ENCODE measurements at regions not wholly inside any gene's neighbourhood (a gene's known extent, or its start where the extent isn't known, plus 50 kb on each side); places are given as distances from the start of the nearest gene placed in this dataset.
A peak's percentile ranks its signal among the peaks of the same experiment; 100 is the strongest.

DNA sequence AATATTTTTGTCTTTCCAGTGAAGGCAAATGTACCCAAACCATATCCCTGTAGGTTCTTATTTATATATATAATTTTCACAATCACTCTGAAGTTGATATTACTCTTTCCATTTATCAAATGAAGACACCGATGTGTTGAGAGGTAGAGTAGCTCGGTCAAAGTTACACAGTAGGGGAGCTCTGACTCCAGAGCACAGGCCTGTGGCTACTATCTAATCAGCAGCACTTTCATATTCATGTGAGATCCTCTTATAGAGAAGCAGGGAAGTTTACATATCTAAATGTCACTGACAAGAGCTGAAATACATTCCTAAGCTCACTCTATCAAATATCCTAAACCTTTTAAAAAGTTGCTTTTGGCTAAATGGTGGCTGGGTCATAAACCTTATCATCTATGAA lies 241.1 kb upstream of the B3GALT2 start:
- Mint-ChIP-seq H3K27ac (no peak overlapping the region), H3K36me3 (ENCODE audit: low read depth) (no peaks in the 10 kb centered on the region), H3K4me3 (no peak overlapping the region), H3K9me3 (peaks cover 8% of the 10 kb centered on the region), H3K27me3 (ENCODE audit: insufficient read depth) (no peaks in the 10 kb centered on the region), H3K4me1 (ENCODE audit: low read depth) (peaks cover 5% of the 10 kb centered on the region; the same call in 1 of the 2 replicates)
- TF ChIP-seq, protein P1, sequence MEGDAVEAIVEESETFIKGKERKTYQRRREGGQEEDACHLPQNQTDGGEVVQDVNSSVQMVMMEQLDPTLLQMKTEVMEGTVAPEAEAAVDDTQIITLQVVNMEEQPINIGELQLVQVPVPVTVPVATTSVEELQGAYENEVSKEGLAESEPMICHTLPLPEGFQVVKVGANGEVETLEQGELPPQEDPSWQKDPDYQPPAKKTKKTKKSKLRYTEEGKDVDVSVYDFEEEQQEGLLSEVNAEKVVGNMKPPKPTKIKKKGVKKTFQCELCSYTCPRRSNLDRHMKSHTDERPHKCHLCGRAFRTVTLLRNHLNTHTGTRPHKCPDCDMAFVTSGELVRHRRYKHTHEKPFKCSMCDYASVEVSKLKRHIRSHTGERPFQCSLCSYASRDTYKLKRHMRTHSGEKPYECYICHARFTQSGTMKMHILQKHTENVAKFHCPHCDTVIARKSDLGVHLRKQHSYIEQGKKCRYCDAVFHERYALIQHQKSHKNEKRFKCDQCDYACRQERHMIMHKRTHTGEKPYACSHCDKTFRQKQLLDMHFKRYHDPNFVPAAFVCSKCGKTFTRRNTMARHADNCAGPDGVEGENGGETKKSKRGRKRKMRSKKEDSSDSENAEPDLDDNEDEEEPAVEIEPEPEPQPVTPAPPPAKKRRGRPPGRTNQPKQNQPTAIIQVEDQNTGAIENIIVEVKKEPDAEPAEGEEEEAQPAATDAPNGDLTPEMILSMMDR (IDR thresholded peaks at IDR 0.05): no peak
- DNase-seq: no peak

DNA sequence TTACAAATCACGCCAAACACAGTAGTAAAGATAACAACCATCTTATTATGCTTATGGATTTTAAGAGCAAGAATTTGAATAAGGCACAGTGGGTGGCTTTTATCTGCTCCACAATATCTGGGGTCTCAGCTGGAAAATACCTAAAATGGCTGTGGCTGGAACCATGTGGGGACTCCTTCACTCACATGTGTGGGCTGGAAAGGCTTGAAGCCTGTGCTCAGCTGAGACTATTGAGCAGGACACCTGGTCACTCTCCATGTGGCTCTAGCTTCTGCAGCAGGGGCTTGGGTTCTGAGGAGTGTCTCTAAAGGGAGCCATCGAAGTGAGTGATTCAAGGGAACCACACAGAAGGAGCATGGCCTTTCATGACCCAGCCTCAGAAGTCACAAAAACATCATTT lies 239.6 kb upstream of the B3GALT2 start:
- no peak overlapping the region for H3K27ac Mint-ChIP-seq

DNA sequence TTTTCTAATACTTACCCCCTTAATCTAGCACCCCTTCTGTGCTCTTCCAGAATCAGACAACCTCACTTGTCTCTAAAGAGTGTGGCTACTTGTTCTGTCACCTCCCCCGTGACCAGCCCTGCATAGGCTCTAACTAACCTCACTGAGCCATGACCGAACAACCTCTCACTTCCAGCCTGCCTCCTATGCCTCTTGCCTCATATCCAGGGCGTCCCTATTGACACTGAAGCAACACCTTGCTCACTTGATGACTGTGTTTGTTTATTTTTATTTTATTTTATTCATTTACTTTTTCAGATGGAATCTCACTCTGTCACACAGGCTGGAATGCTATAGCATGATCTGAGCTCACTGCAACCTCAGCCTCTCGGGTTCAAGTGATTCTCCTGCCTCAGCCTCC lies 235.1 kb upstream of the B3GALT2 start:
- no peak overlapping the region for H3K4me3 Mint-ChIP-seq
- no peaks in the 10 kb centered on the region for H3K36me3 Mint-ChIP-seq (ENCODE audit: low read depth)
- H3K27ac Mint-ChIP-seq: no peak overlapping the region
- peaks cover 17% of the 10 kb centered on the region for H3K4me1 Mint-ChIP-seq (ENCODE audit: low read depth)
- TF ChIP-seq, protein P1 (IDR thresholded peaks at IDR 0.05): no peak
- no peaks in the 10 kb centered on the region for H3K9me3 Mint-ChIP-seq
- H3K27me3 Mint-ChIP-seq (ENCODE audit: insufficient read depth): no peaks in the 10 kb centered on the region
- DNase-seq: no peak

More for the DNA sequence above, 239.6 kb upstream of the B3GALT2 start:
- TF ChIP-seq, protein P1 (IDR thresholded peaks at IDR 0.05): no peak
- Mint-ChIP-seq H3K36me3 (ENCODE audit: low read depth) (no peaks in the 10 kb centered on the region), H3K4me1 (ENCODE audit: low read depth) (no peaks in the 10 kb centered on the region; the same call in 1 of the 2 replicates), H3K27me3 (ENCODE audit: insufficient read depth) (no peaks in the 10 kb centered on the region), H3K4me3 (no peak overlapping the region), H3K9me3 (no peaks in the 10 kb centered on the region)
- DNase-seq: no peak

DNA sequence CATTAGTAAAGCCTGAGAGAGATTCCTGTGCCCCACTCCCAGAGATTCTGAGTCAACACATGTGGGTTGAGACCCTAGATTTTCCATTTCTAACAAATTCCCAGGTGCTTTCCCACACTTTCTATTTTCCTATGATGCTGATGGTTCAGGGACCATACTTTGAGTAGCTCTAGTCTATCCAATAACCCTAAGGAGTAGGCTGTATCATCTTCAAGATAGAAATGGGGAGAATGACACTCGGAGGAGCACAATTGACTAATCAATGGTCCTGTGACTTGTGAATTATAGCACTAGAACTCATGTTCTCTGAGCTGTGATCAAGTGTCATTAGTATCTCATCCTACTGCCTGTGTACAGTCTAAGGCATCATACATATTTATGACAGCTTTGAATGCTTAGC lies 232.9 kb upstream of the B3GALT2 start:
- H3K9me3 Mint-ChIP-seq: no peaks in the 10 kb centered on the region
- no peak overlapping the region for H3K4me3 Mint-ChIP-seq
- TF ChIP-seq, protein P1 (IDR thresholded peaks at IDR 0.05): no peak

DNA sequence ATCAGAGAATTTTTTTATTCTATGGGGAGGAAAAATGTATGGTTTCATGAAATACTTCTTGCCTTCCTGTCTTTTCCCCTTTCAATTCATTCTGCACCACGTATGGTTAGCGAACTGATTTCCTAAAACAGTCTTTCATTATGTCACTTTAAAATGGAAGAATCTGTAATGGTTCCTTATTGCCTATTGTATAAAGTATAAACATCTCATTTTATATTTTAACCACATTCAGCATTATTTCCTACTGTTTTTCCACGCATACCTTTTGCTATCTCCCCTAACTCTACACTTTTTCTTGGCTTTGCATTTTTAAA lies 232.3 kb upstream of the B3GALT2 start:
- Mint-ChIP-seq H3K36me3 (ENCODE audit: low read depth) (no peaks in the 10 kb centered on the region), H3K27me3 (ENCODE audit: insufficient read depth) (no peaks in the 10 kb centered on the region), H3K27ac (peak overlapping the region; percentile 57; the same call in 1 of the 2 replicates), H3K4me3 (peak overlapping the region; percentile 89), H3K4me1 (ENCODE audit: low read depth) (peaks cover 17% of the 10 kb centered on the region), H3K9me3 (no peaks in the 10 kb centered on the region)
- TF ChIP-seq, protein P1 (IDR thresholded peaks at IDR 0.05): no peak
- DNase-seq: no peak

More for the DNA sequence above, 232.9 kb upstream of the B3GALT2 start:
- Mint-ChIP-seq H3K4me1 (ENCODE audit: low read depth) (peaks cover 17% of the 10 kb centered on the region), H3K27ac (no peak overlapping the region), H3K36me3 (ENCODE audit: low read depth) (no peaks in the 10 kb centered on the region), H3K27me3 (ENCODE audit: insufficient read depth) (no peaks in the 10 kb centered on the region)
- no peak for DNase-seq
